ENCODE measurements at regions not wholly inside any gene's neighbourhood (a gene's known extent, or its start where the extent isn't known, plus 50 kb on each side); places are given as distances from the start of the nearest gene placed in this dataset.
"Not testable (repeated sequence)": the region's sequence is repeated elsewhere in the genome, so short reads cannot be mapped to it uniquely, and the experiment has no call there.

- DNase-seq (ENCODE audit: low read depth in 2 of 2): no peak
These were observed 253.0 kb upstream of the TBX18 start for GRCh38 chr6:85017352-85017751.

GRCh38 chr6:85016726-85017125, 252.3 kb upstream of the TBX18 start:
- DNase-seq (ENCODE audit: low read depth in 2 of 2): no peak

GRCh38 chr6:85015396-85015990, 251.1 kb upstream of the TBX18 start:
- DNase-seq (ENCODE audit: low read depth in 2 of 2): peak; percentile 65 to 70

GRCh38 chr6:85010865-85011264, 246.5 kb upstream of the TBX18 start:
- DNase-seq (ENCODE audit: low read depth in 2 of 2): no peak

- peak in 1 of 2 donors; percentile 53 for DNase-seq (ENCODE audit: low read depth in 2 of 2)
These were observed 244.1 kb upstream of the TBX18 start for GRCh38 chr6:85008296-85009009.

- peak in 1 of 2 donors; percentile 37 for DNase-seq (ENCODE audit: low read depth in 2 of 2)
These were observed 242.0 kb upstream of the TBX18 start for GRCh38 chr6:85006362-85006761.

GRCh38 chr6:85005494-85005893, 241.1 kb upstream of the TBX18 start:
- DNase-seq (ENCODE audit: low read depth in 2 of 2): no peak

- DNase-seq (ENCODE audit: low read depth in 2 of 2): no peak
These were observed 240.1 kb upstream of the TBX18 start for GRCh38 chr6:85004361-85004995.

- no peak for DNase-seq (ENCODE audit: low read depth in 2 of 2)
These were observed 238.4 kb upstream of the TBX18 start for GRCh38 chr6:85002847-85003246.

GRCh38 chr6:85000001-85000400, 235.6 kb upstream of the TBX18 start:
- no peak for DNase-seq (ENCODE audit: low read depth in 2 of 2)

- no peak for DNase-seq (ENCODE audit: low read depth in 2 of 2)
These were observed 233.8 kb upstream of the TBX18 start for GRCh38 chr6:84998223-84998622.

- not testable (repeated sequence) for DNase-seq (ENCODE audit: low read depth in 2 of 2)
These were observed 224.4 kb upstream of the TBX18 start for GRCh38 chr6:84988766-84989165.

- not testable (repeated sequence) for DNase-seq (ENCODE audit: low read depth in 2 of 2)
These were observed 221.1 kb upstream of the TBX18 start for GRCh38 chr6:84985490-84985889.

- DNase-seq (ENCODE audit: low read depth in 2 of 2): peak; percentile 93 to 95
These were observed 215.1 kb upstream of the TBX18 start for GRCh38 chr6:84979541-84979940.

GRCh38 chr6:84977363-84977705, 212.9 kb upstream of the TBX18 start:
- no peak for DNase-seq (ENCODE audit: low read depth in 2 of 2)

- DNase-seq (ENCODE audit: low read depth in 2 of 2): peak in 1 of 2 donors; percentile 57
These were observed 212.3 kb upstream of the TBX18 start for GRCh38 chr6:84976526-84977362.

GRCh38 chr6:84975316-84975715, 210.9 kb upstream of the TBX18 start:
- DNase-seq (ENCODE audit: low read depth in 2 of 2): no peak

GRCh38 chr6:84973606-84974005, 209.2 kb upstream of the TBX18 start:
- DNase-seq (ENCODE audit: low read depth in 2 of 2): no peak

GRCh38 chr6:84967965-84968364, 203.6 kb upstream of the TBX18 start:
- no peak for DNase-seq (ENCODE audit: low read depth in 2 of 2)

- DNase-seq (ENCODE audit: low read depth in 2 of 2): peak; percentile 36 to 61
These were observed 203.0 kb upstream of the TBX18 start for GRCh38 chr6:84967389-84967788.

GRCh38 chr6:84953111-84953755, 188.8 kb upstream of the TBX18 start:
- DNase-seq (ENCODE audit: low read depth in 2 of 2): no peak

GRCh38 chr6:84944926-84945325, 180.5 kb upstream of the TBX18 start:
- not testable (repeated sequence) for DNase-seq (ENCODE audit: low read depth in 2 of 2)

Measured in dermis microvascular lymphatic vessel endothelial cell (primary cell).